Tibial artery (tissue), 4 donors: ENCODE measurements at regions not wholly inside any gene's neighbourhood (a gene's known extent, or its start where the extent isn't known, plus 50 kb on each side); places are given as distances from the start of the nearest gene placed in this dataset.

Source experiments
- DNase-seq, 2 donors: peaks; one replicate each; pipeline ENCODE4 v3.0.0-alpha.2; 2019
- H3K27ac ChIP-seq, 2 donors: fragments of 200-600 bp; sonication (generic) in 1 of 2; 1 replicate in 1 of 2; 2 replicates in 1 of 2; pipeline ENCODE4 v1.5.1; 2018 to 2019; ENCODE audit warnings: mild to moderate bottlenecking in 1 of 2
- H3K27me3 ChIP-seq, 2 donors: fragments of 200-600 bp; sonication (generic) in 1 of 2; one replicate each; pipeline versions ENCODE4 v1.5.1 to v1.6.0; 2016 to 2019
- H3K36me3 ChIP-seq, 3 donors: fragments of 200-600 bp; sonication (generic) in 2 of 3; one replicate each; pipeline ENCODE4 v1.5.1; 2016 to 2019; ENCODE audit warnings: mild to moderate bottlenecking in 2 of 3
- H3K4me1 ChIP-seq, 4 donors: fragments of 200-600 bp; sonication (generic) in 2 of 4; 1 replicate in 3 of 4; 2 replicates in 1 of 4; pipeline ENCODE4 v1.5.1; 2016 to 2019
- H3K4me3 ChIP-seq, 2 donors: fragments of 200-600 bp; sonication (generic) in 1 of 2; 1 replicate in 1 of 2; 2 replicates in 1 of 2; pipeline ENCODE4 v1.5.1; 2018 to 2019; ENCODE audit warnings: mild to moderate bottlenecking in 2 of 2
- H3K9me3 ChIP-seq, 3 donors: fragments of 200-600 bp; sonication (generic) in 1 of 3; one replicate each; pipeline ENCODE4 v1.5.1; 2016 to 2019
- CTCF ChIP-seq, 2 experiments: fragments of 200-600 bp in 1 of 2; fragments of 450-650 bp in 1 of 2; IDR thresholded peaks; one replicate each; pipeline ENCODE4 v1.5.1; 2017 to 2019; ENCODE audit warnings: antibody characterized with exemption in 2 of 2, mild to moderate bottlenecking in 1 of 2, moderate library complexity in 1 of 2
- intact Hi-C: fragments of 100-400 bp; cut with DNase I; formaldehyde crosslinking; loops from one replicate; pipeline ENCODE4 v1.15.0; 2023; ENCODE audit warnings: low total_unique reads

GRCh38 chr12:95607642-95608041 is 56.4 kb upstream of the USP44 start:
- H3K27ac ChIP-seq, result peak overlapping the region; percentile 45 to 57
- H3K9me3 ChIP-seq, result no peaks in the 10 kb centered on the region
- H3K4me1 ChIP-seq, result peaks cover 0 to 23% (median 4%) of the 10 kb centered on the region in 4 donors
- H3K4me3 ChIP-seq, result no peak overlapping the region
- intact Hi-C loops, result no loop called here
- no peaks in the 10 kb centered on the region for H3K36me3 ChIP-seq
- no peak for DNase-seq
- H3K27me3 ChIP-seq, result no peaks in the 10 kb centered on the region
- TF ChIP-seq CTCF (IDR thresholded peaks at IDR 0.05), result no peak

- Histone ChIP-seq H3K4me1 (peaks cover 0 to 23% (median 4%) of the 10 kb centered on the region in 4 donors), H3K36me3 (no peaks in the 10 kb centered on the region), H3K9me3 (no peaks in the 10 kb centered on the region), H3K27me3 (no peaks in the 10 kb centered on the region), H3K4me3 (no peak overlapping the region), H3K27ac (no peak overlapping the region)
- no peak for DNase-seq
- intact Hi-C loops, result no loop called here
- no peak for TF ChIP-seq CTCF (IDR thresholded peaks at IDR 0.05)
Observed at GRCh38 chr12:95605875-95606274, 54.6 kb upstream of the USP44 start.

- Histone ChIP-seq H3K36me3 (no peaks in the 10 kb centered on the region), H3K27ac (no peak overlapping the region), H3K4me1 (peaks cover 0 to 23% (median 4%) of the 10 kb centered on the region in 4 donors), H3K27me3 (no peaks in the 10 kb centered on the region), H3K9me3 (no peaks in the 10 kb centered on the region), H3K4me3 (no peak overlapping the region)
- DNase-seq, result no peak
- intact Hi-C loops, result no loop called here
- TF ChIP-seq CTCF (IDR thresholded peaks at IDR 0.05), result no peak
Observed at GRCh38 chr12:95605087-95605486, 53.8 kb upstream of the USP44 start.

- TF ChIP-seq CTCF (IDR thresholded peaks at IDR 0.05), result no peak
- no peaks in the 10 kb centered on the region for H3K9me3 ChIP-seq
- intact Hi-C loops, result no loop called here
Observed at GRCh38 chr12:95603351-95604145, 52.3 kb upstream of the USP44 start.

GRCh38 chr12:95601091-95601961 is 50.0 kb upstream of the USP44 start:
- Histone ChIP-seq H3K36me3 (no peaks in the 10 kb centered on the region), H3K4me3 (no peak overlapping the region), H3K4me1 (peaks cover 0 to 9% (median 2%) of the 10 kb centered on the region in 4 donors), H3K27me3 (no peaks in the 10 kb centered on the region), H3K9me3 (no peaks in the 10 kb centered on the region), H3K27ac (no peak overlapping the region)
- no peak for TF ChIP-seq CTCF (IDR thresholded peaks at IDR 0.05)
- no peak for DNase-seq
- intact Hi-C loops, result no loop called here

More at GRCh38 chr12:95603351-95604145, 52.3 kb upstream of the USP44 start:
- H3K4me3 ChIP-seq, result no peak overlapping the region
- no peaks in the 10 kb centered on the region for H3K27me3 ChIP-seq
- DNase-seq, result no peak
- no peaks in the 10 kb centered on the region for H3K36me3 ChIP-seq
- no peak overlapping the region for H3K27ac ChIP-seq
- peaks cover 0 to 15% (median 4%) of the 10 kb centered on the region in 4 donors for H3K4me1 ChIP-seq
